Tibial artery (tissue), 4 donors: ENCODE measurements at regions not wholly inside any gene's neighbourhood (a gene's known extent, or its start where the extent isn't known, plus 50 kb on each side); places are given as distances from the start of the nearest gene placed in this dataset.

Experiments used
- DNase-seq, 2 donors: peaks; one replicate each; pipeline ENCODE4 v3.0.0-alpha.2; 2019
- H3K27ac ChIP-seq, 2 donors: fragments of 200-600 bp; sonication (generic) in 1 of 2; 1 replicate in 1 of 2; 2 replicates in 1 of 2; pipeline ENCODE4 v1.5.1; 2018 to 2019; ENCODE audit warnings: mild to moderate bottlenecking in 1 of 2
- H3K27me3 ChIP-seq, 2 donors: fragments of 200-600 bp; sonication (generic) in 1 of 2; one replicate each; pipeline versions ENCODE4 v1.5.1 to v1.6.0; 2016 to 2019
- H3K36me3 ChIP-seq, 3 donors: fragments of 200-600 bp; sonication (generic) in 2 of 3; one replicate each; pipeline ENCODE4 v1.5.1; 2016 to 2019; ENCODE audit warnings: mild to moderate bottlenecking in 2 of 3
- H3K4me1 ChIP-seq, 4 donors: fragments of 200-600 bp; sonication (generic) in 2 of 4; 1 replicate in 3 of 4; 2 replicates in 1 of 4; pipeline ENCODE4 v1.5.1; 2016 to 2019
- H3K4me3 ChIP-seq, 2 donors: fragments of 200-600 bp; sonication (generic) in 1 of 2; 1 replicate in 1 of 2; 2 replicates in 1 of 2; pipeline ENCODE4 v1.5.1; 2018 to 2019; ENCODE audit warnings: mild to moderate bottlenecking in 2 of 2
- H3K9me3 ChIP-seq, 3 donors: fragments of 200-600 bp; sonication (generic) in 1 of 3; one replicate each; pipeline ENCODE4 v1.5.1; 2016 to 2019
- CTCF ChIP-seq, 2 experiments: fragments of 200-600 bp in 1 of 2; fragments of 450-650 bp in 1 of 2; IDR thresholded peaks; one replicate each; pipeline ENCODE4 v1.5.1; 2017 to 2019; ENCODE audit warnings: antibody characterized with exemption in 2 of 2, mild to moderate bottlenecking in 1 of 2, moderate library complexity in 1 of 2
- intact Hi-C: fragments of 100-400 bp; cut with DNase I; formaldehyde crosslinking; loops from one replicate; pipeline ENCODE4 v1.15.0; 2023; ENCODE audit warnings: low total_unique reads

GRCh38 chr3:137300703-137301102, 342.9 kb downstream of the IL20RB start:
- Histone ChIP-seq H3K27me3 (no peaks in the 10 kb centered on the region), H3K4me3 (no peak overlapping the region), H3K9me3 (no peaks in the 10 kb centered on the region), H3K27ac (no peak overlapping the region), H3K4me1 (no peaks in the 10 kb centered on the region), H3K36me3 (no peaks in the 10 kb centered on the region)
- no peak for TF ChIP-seq CTCF (IDR thresholded peaks at IDR 0.05)
- no peak for DNase-seq
- intact Hi-C loops = no loop called here

- no peaks in the 10 kb centered on the region for H3K4me1 ChIP-seq
- H3K36me3 ChIP-seq = no peaks in the 10 kb centered on the region
- intact Hi-C loops = no loop called here
- no peak for TF ChIP-seq CTCF (IDR thresholded peaks at IDR 0.05)
- H3K27ac ChIP-seq = no peak overlapping the region
- no peaks in the 10 kb centered on the region for H3K9me3 ChIP-seq
- H3K4me3 ChIP-seq = no peak overlapping the region
- no peak for DNase-seq
- H3K27me3 ChIP-seq = no peaks in the 10 kb centered on the region
These were observed 346.7 kb downstream of the IL20RB start for GRCh38 chr3:137304313-137305056.

GRCh38 chr3:137324114-137324513, 366.3 kb downstream of the IL20RB start:
- no peak for DNase-seq
- Histone ChIP-seq H3K9me3 (peaks cover 0 to 8% (median under 1%) of the 10 kb centered on the region in 3 donors), H3K27ac (no peak overlapping the region), H3K4me1 (no peaks in the 10 kb centered on the region), H3K36me3 (no peaks in the 10 kb centered on the region), H3K27me3 (no peaks in the 10 kb centered on the region), H3K4me3 (no peak overlapping the region)
- TF ChIP-seq CTCF (IDR thresholded peaks at IDR 0.05) = no peak
- intact Hi-C loops = no loop called here

- DNase-seq = no peak
- no peak for TF ChIP-seq CTCF (IDR thresholded peaks at IDR 0.05)
- H3K4me3 ChIP-seq = no peak overlapping the region
- H3K27me3 ChIP-seq = no peaks in the 10 kb centered on the region
- H3K27ac ChIP-seq = no peak overlapping the region
- peaks cover 0 to 8% (median 0%) of the 10 kb centered on the region in 3 donors for H3K9me3 ChIP-seq
- no peaks in the 10 kb centered on the region for H3K4me1 ChIP-seq
- H3K36me3 ChIP-seq = no peaks in the 10 kb centered on the region
- intact Hi-C loops = no loop called here
These were observed 367.4 kb downstream of the IL20RB start for GRCh38 chr3:137325170-137325569.

- no peak for DNase-seq
- H3K4me3 ChIP-seq = no peak overlapping the region
- no peaks in the 10 kb centered on the region for H3K36me3 ChIP-seq
- H3K27me3 ChIP-seq = no peaks in the 10 kb centered on the region
- no peaks in the 10 kb centered on the region for H3K4me1 ChIP-seq
- intact Hi-C loops = no loop called here
- H3K9me3 ChIP-seq = peaks cover 0 to 8% (median 0%) of the 10 kb centered on the region in 3 donors
- no peak for TF ChIP-seq CTCF (IDR thresholded peaks at IDR 0.05)
- no peak overlapping the region for H3K27ac ChIP-seq
These were observed 368.2 kb downstream of the IL20RB start for GRCh38 chr3:137325934-137326333.
